K562 (cell line): ENCODE measurements at regions not wholly inside any gene's neighbourhood (a gene's known extent, or its start where the extent isn't known, plus 50 kb on each side); places are given as distances from the start of the nearest gene placed in this dataset.
"Not testable (repeated sequence)": the region's sequence is repeated elsewhere in the genome, so short reads cannot be mapped to it uniquely, and the experiment has no call there.

Experiments
- ATAC-seq: fragments of 200-7000 bp; cut with Tn5 transposase; 3 replicates; pipeline ENCODE4 v1.9.1; 2020; ENCODE audit warnings: moderate library complexity
- BruUV-seq: library from RNA; stranded (reverse); fragments of 400-500 nt; replicated peaks from 2 replicates; lab custom pipeline; 2021; lab: Mats Ljungman, UMichigan
- CTCF ChIA-PET: fragments of 300-600 bp; formaldehyde crosslinking; extraction: SDS; loops from one replicate; lab custom pipeline; 2021; ENCODE audit warnings: low intra/inter-chr PET ratio; lab: Yijun Ruan, JAX
- POLR2A ChIA-PET: fragments of 300-600, 350-650 bp; sonication (Branson Sonifier 250); formaldehyde crosslinking; extraction: SDS; loops from one replicate; lab custom pipeline; 2021; ENCODE audit warnings: antibody characterized with exemption, inconsistent platforms; lab: Yijun Ruan, JAX
- DNase-seq, 4 experiments: peaks; one replicate each; pipeline versions ENCODE4 v3.0.0 to v3.0.0-alpha.2; 2011 to 2018; ENCODE audit warnings: low spot score in 3 of 4, mixed read lengths in 3 of 4; ENCODE audit errors: extremely low read depth in 1 of 4
- FAIRE-seq: peaks from 2 replicates; lab custom pipeline; 2011; peaks lifted over from hg19 to GRCh38; lab: Jason Lieb, UNC
- H2AFZ ChIP-seq: 2 replicates; pipeline ENCODE4 v1.6.0; 2011; ENCODE audit warnings: low read depth, low read length, control low read depth, inconsistent platforms
- H3K27ac ChIP-seq: fragments of 200-600 bp; 3 replicates; pipeline ENCODE4 v1.8.0; 2011; ENCODE audit warnings: low read depth, mild to moderate bottlenecking, control low read depth, inconsistent platforms, low read length, moderate library complexity, mixed read lengths; ENCODE audit errors: extremely low read depth
- H3K27me3 ChIP-seq, 2 experiments: fragments of 300-600 bp in 1 of 2; 2 replicates in 1 of 2; 3 replicates in 1 of 2; pipeline versions ENCODE4 v1.6.0 to v1.8.0; 2011; ENCODE audit warnings: inconsistent platforms in 2 of 2, low read length in 2 of 2, mild to moderate bottlenecking in 1 of 2, mixed read lengths in 1 of 2, moderate library complexity in 1 of 2; ENCODE audit not compliant: control insufficient read depth in 2 of 2, insufficient read depth in 2 of 2
- H3K36me3 ChIP-seq: fragments of 300-600 bp; 3 replicates; pipeline ENCODE4 v1.8.0; 2011; ENCODE audit warnings: mild to moderate bottlenecking, low read length, inconsistent platforms; ENCODE audit not compliant: control insufficient read depth, insufficient read depth
- H3K4me1 ChIP-seq, 2 experiments: fragments of 200-600 bp in 1 of 2; replicated peaks in 1 of 2; 2 replicates in 1 of 2; 3 replicates in 1 of 2; pipeline versions ENCODE4 v1.5.1 to v1.8.0; 2011; ENCODE audit warnings: inconsistent platforms in 2 of 2, low read length in 2 of 2, mild to moderate bottlenecking in 1 of 2, mixed read lengths in 1 of 2, moderate library complexity in 1 of 2; ENCODE audit not compliant: control insufficient read depth in 2 of 2, insufficient read depth in 2 of 2
- H3K4me2 ChIP-seq: 2 replicates; pipeline ENCODE4 v1.6.1; 2011; ENCODE audit warnings: low read length, control low read depth, inconsistent platforms, mixed read lengths; ENCODE audit not compliant: insufficient read depth
- H3K4me3 ChIP-seq: fragments of 200-600 bp; sonication (generic), shearing (Covaris generic); 2 replicates; pipeline ENCODE4 v1.5.1; 2016; ENCODE audit warnings: control low read depth, inconsistent platforms
- H3K79me2 ChIP-seq: fragments of 200-600 bp; 3 replicates; pipeline ENCODE4 v1.8.0; 2011; ENCODE audit warnings: low read length, inconsistent platforms; ENCODE audit not compliant: control insufficient read depth, insufficient read depth
- H3K9ac ChIP-seq, 2 experiments: 2 replicates each; pipeline versions ENCODE4 v1.6.0 to v1.6.1; 2011; ENCODE audit warnings: low read depth in 2 of 2, low read length in 2 of 2, control low read depth in 1 of 2, inconsistent platforms in 1 of 2, mild to moderate bottlenecking in 1 of 2, mixed read lengths in 1 of 2; ENCODE audit not compliant: insufficient read depth in 1 of 2
- H3K9me1 ChIP-seq: one replicate; pipeline ENCODE4 v1.6.0; 2011; ENCODE audit warnings: inconsistent platforms, mild to moderate bottlenecking, low read length, moderate library complexity; ENCODE audit not compliant: control insufficient read depth, insufficient read depth
- H3K9me3 ChIP-seq: replicated peaks from 2 replicates; pipeline ENCODE4 v1.5.1; 2011; ENCODE audit warnings: low read depth, low read length, inconsistent platforms; ENCODE audit not compliant: control insufficient read depth, insufficient read depth
- H4K20me1 ChIP-seq: replicated peaks from 2 replicates; pipeline ENCODE4 v1.6.1; 2011; ENCODE audit warnings: low read length, inconsistent platforms, mixed read lengths; ENCODE audit not compliant: control insufficient read depth, insufficient read depth
- CAMTA2 ChIP-seq: fragments of 250-450 bp; sonication (Bioruptor Pico); conservative IDR thresholded peaks from 2 replicates; pipeline ENCODE4 v1.5.1; 2022
- CBFA2T2 ChIP-seq: fragments of 450-650 bp; conservative IDR thresholded peaks from 2 replicates; pipeline ENCODE4 v1.6.1; 2017; ENCODE audit warnings: mild to moderate bottlenecking
- CEBPZ ChIP-seq: fragments of 150-350 bp; IDR thresholded peaks from 2 replicates; pipeline ENCODE4 v1.6.1; 2014; ENCODE audit warnings: low read depth, mild to moderate bottlenecking, low read length, borderline replicate concordance
- NR4A1 ChIP-seq, 2 experiments: fragments of 250-450 bp in 1 of 2; fragments of 450-650 bp in 1 of 2; sonication (Bioruptor Pico) in 1 of 2; IDR thresholded peaks; 2 replicates each; pipeline versions ENCODE4 v1.4.0 to v1.6.1; 2016 to 2020; ENCODE audit warnings: mild to moderate bottlenecking in 2 of 2, missing compliant biosample characterization in 1 of 2, missing genetic modification characterization in 1 of 2, moderate library complexity in 1 of 2
- SMAD3 ChIP-seq: fragments of 450-650 bp; formaldehyde crosslinking; conservative IDR thresholded peaks from 2 replicates; pipeline ENCODE4 v1.4.0; 2020; ENCODE audit warnings: mild to moderate bottlenecking
- TAF9B ChIP-seq: fragments of 450-650 bp; IDR thresholded peaks from 2 replicates; pipeline ENCODE4 v1.6.1; 2018; ENCODE audit warnings: mild to moderate bottlenecking; ENCODE audit not compliant: partially characterized antibody
- XRCC4 ChIP-seq: IDR thresholded peaks from one replicate; pipeline ENCODE4 v1.6.1; 2011; ENCODE audit not compliant: insufficient read depth, insufficient read length; ENCODE audit errors: extremely low read depth
- ZBTB17 ChIP-seq: fragments of 450-650 bp; formaldehyde crosslinking; IDR thresholded peaks from 2 replicates; pipeline ENCODE4 v1.4.0; 2020; ENCODE audit warnings: mild to moderate bottlenecking
- ZFP36 ChIP-seq: fragments of 150-350 bp; IDR thresholded peaks from 2 replicates; pipeline ENCODE4 v1.6.1; 2018; ENCODE audit warnings: low read length, low read depth; ENCODE audit not compliant: partially characterized antibody
- WGBS: fragments of 100-300 bp; shearing (Covaris generic); methylation state at CpG from one replicate; pipeline ENCODE4 v1.1.6; 2016; ENCODE audit warnings: low coverage, mixed read lengths; ENCODE audit not compliant: insufficient coverage; ENCODE audit errors: missing lambda C conversion rate; 5-methylcytosine and 5-hydroxymethylcytosine counted together
- in situ Hi-C: fragments of 300-500 bp; cut with MboI; formaldehyde crosslinking; loops from 4 replicates; pipeline ENCODE4 v1.15.0; 2018; ENCODE audit warnings: inconsistent platforms, mixed read lengths
- intact Hi-C: fragments of 100-400 bp; cut with micrococcal nuclease; formaldehyde crosslinking; loops from 2 replicates; pipeline ENCODE4 v1.14.2; 2022
- TF ChIP-seq, protein P1 (sequence below), 2 experiments: fragments of 450-650 bp; formaldehyde crosslinking in 1 of 2; IDR thresholded peaks; 2 replicates each; pipeline versions ENCODE4 v1.4.0 to v1.6.1; 2014 to 2020; ENCODE audit warnings: mild to moderate bottlenecking in 2 of 2, borderline replicate concordance in 1 of 2, low read depth in 1 of 2

DNA sequence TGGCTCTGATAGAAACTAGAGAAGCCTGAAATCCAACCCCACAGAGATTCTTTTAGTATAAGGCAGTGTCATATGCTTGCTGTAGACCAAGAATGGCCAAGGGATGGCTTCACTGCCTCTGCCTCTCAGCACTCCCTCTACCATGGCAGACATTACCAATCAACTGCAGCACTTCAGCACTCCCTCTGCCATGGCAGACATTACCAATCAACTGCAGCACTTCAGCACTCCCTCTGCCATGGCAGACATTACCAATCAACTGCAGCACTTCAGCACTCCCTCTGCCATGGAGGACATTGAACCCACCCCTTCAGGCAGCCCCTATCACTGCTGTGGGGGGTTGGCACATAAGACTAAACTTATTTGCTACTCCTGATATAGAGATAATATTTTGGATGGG lies 287.8 kb downstream of the AACS start (continued):
- TF ChIP-seq, protein P1, sequence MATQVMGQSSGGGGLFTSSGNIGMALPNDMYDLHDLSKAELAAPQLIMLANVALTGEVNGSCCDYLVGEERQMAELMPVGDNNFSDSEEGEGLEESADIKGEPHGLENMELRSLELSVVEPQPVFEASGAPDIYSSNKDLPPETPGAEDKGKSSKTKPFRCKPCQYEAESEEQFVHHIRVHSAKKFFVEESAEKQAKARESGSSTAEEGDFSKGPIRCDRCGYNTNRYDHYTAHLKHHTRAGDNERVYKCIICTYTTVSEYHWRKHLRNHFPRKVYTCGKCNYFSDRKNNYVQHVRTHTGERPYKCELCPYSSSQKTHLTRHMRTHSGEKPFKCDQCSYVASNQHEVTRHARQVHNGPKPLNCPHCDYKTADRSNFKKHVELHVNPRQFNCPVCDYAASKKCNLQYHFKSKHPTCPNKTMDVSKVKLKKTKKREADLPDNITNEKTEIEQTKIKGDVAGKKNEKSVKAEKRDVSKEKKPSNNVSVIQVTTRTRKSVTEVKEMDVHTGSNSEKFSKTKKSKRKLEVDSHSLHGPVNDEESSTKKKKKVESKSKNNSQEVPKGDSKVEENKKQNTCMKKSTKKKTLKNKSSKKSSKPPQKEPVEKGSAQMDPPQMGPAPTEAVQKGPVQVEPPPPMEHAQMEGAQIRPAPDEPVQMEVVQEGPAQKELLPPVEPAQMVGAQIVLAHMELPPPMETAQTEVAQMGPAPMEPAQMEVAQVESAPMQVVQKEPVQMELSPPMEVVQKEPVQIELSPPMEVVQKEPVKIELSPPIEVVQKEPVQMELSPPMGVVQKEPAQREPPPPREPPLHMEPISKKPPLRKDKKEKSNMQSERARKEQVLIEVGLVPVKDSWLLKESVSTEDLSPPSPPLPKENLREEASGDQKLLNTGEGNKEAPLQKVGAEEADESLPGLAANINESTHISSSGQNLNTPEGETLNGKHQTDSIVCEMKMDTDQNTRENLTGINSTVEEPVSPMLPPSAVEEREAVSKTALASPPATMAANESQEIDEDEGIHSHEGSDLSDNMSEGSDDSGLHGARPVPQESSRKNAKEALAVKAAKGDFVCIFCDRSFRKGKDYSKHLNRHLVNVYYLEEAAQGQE (IDR thresholded peaks at IDR 0.05; ENCODE audit: borderline replicate concordance), result peak; percentile 21; the same call in 1 of the 2 replicates
- TF ChIP-seq, protein P1 (CRISPR knock-in tag; IDR thresholded peaks at IDR 0.05; ENCODE audit: low read depth), result not testable (repeated sequence)
- peak; percentile 92 for TF ChIP-seq ZBTB17 (CRISPR knock-in tag)

DNA sequence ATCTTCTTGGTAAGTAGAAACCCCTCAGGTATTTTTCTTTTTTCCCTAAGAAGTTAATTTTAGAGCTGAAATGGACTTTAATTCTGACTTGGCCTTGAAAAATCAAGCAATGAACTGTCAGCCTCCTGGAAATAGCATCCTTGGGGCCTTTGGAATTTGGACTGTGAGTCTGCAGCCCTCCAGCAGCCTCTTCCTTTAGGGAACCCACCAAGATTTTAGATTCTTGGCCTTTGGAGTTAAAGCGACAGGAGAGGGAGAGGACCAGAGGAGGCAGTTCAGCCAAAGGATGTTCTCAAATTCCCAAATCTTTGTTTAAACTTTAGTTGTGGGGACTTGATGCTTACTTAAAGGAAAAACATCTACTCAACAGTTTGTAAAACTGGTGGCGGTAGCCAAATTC lies 288.6 kb downstream of the AACS start:
- FAIRE-seq (no peak), ATAC-seq (no peak), DNase-seq (no peak)
- in situ Hi-C loops, result no loop called here
- H3K36me3 ChIP-seq, result no peaks in the 10 kb centered on the region
- H3K27ac ChIP-seq, result no peak overlapping the region
- BruUV-seq, result no TSS peak
- H3K9me1 ChIP-seq, result no peaks in the 10 kb centered on the region
- no peak overlapping the region for H3K4me2 ChIP-seq
- ChIA-PET CTCF (no interaction called here), POLR2A (interaction anchor here (0.6 kb wide), 1 partner anchor 137 kb away, joined by 3 read pairs; no protein-coding TSS in a partner anchor)
- no peaks in the 10 kb centered on the region for H3K4me1 ChIP-seq
- H3K4me3 ChIP-seq, result no peak overlapping the region
- H3K9me3 ChIP-seq, result no peaks in the 10 kb centered on the region
- H3K79me2 ChIP-seq, result no peaks in the 10 kb centered on the region
- intact Hi-C loops, result no loop called here
- no peak overlapping the region for H2AFZ ChIP-seq
- WGBS, result 0% methylated on average over 2 of the region's 2 CpGs
- no peaks in the 10 kb centered on the region for H4K20me1 ChIP-seq
- H3K27me3 ChIP-seq, result peaks cover 0 to 9% of the 10 kb centered on the region in 2 experiments; a peak in 1 of 5 replicates
- H3K9ac ChIP-seq, result no peak overlapping the region
- TF ChIP-seq NR4A1 (CRISPR knock-in tag; IDR thresholded peaks at IDR 0.05), result no peak
- TF ChIP-seq NR4A1 (tag; IDR thresholded peaks at IDR 0.05), result no peak
- no peak for TF ChIP-seq TAF9B
- no peak for TF ChIP-seq SMAD3 (CRISPR knock-in tag)
- TF ChIP-seq CEBPZ, result no peak
- no peak for TF ChIP-seq CAMTA2 (CRISPR knock-in tag)
- TF ChIP-seq CBFA2T2, result no peak
- no peak for TF ChIP-seq XRCC4
- no peak for TF ChIP-seq ZFP36
